CD4-positive, alpha-beta T cell treated with Interleukin-17A for 1 hour (primary cell): ENCODE measurements at regions not wholly inside any gene's neighbourhood (a gene's known extent, or its start where the extent isn't known, plus 50 kb on each side); places are given as distances from the start of the nearest gene placed in this dataset.

Experiments
- DNase-seq: peaks from one replicate; pipeline ENCODE4 v3.0.0-alpha.2; 2020

DNA sequence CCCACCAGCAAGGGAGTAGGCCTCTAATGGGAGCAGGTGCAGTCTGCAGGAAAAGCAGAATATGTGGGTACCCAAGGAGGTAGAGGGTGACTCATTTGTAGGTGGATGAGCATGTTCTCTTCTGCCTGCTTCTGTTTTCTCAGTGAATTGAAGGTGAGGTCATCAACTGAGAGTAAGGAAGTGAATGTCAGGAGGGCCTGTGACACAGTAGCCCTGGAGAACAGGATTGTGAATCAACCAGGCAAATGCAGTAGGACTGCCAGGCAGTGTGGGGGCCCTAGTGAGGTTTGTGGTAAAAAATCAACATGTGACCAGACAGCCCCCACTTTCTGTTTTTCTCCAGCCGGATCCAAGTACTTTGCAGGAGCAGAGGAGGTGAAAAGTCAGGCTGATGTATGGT lies 150.5 kb upstream of the SOX9 start:
- DNase-seq, result no peak

- no peak for DNase-seq
These were observed 146.8 kb upstream of the SOX9 start for GRCh38 chr17:71974051-71974450.

DNA sequence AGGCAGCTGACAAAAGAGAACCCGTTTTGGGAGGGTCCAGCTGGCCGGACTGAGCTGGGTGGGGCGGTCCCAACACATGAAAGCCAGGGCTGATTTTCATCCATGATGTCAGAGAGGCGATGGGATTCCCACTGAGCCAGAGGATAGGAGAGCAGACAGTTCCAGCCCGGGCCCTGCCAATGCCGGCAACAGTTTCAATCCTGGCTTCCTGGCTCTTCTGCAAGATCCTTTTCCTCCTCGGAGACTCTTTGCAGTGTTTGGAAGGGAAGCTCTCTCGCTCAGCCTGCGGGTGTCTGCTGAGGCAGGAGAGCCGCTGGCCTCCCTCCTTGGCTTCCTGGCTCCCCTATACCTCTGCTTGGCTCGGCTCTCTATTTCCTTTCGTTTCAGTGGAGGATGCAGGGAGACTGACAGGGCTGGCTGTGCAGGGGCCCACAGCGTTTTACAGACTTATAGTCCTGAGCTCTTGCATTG lies 145.5 kb upstream of the SOX9 start:
- DNase-seq, result no peak

DNA sequence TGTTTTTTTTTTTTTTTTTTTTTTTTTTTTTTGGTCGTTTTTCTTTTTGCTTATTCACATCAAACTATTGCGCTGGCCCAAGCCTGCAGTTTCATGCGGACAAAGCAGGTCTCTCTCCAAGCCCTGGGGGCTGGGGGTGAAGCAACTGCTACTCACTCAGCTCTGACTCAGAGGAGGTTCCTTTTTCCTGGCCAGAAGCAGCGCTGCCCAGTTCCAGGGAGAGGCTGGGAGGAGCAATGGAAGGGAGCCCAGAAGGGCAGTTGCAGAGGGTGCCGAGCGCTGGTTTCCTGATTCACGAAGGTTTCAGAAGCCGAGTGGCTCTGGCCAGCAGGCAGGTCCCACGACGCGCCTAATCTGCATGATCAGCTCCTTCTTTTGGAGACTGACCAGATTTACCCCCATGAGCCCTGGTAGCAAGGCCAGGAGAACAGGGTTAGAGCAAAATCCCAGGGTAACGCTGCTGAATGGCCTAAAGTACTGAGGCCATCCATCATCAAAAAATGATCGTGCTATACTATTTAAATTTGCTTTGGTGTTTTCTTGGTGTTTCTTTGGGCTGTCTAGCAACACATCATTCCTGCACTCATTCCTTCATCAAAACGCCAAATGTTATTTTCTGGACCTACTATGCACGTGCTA lies 144.7 kb upstream of the SOX9 start:
- no peak for DNase-seq

- DNase-seq, result no peak
These were observed 142.4 kb upstream of the SOX9 start for GRCh38 chr17:71978435-71978834.

- DNase-seq, result no peak
These were observed 140.6 kb upstream of the SOX9 start for GRCh38 chr17:71980171-71980570.

- no peak for DNase-seq
These were observed 137.0 kb upstream of the SOX9 start for GRCh38 chr17:71983828-71984227.

DNA sequence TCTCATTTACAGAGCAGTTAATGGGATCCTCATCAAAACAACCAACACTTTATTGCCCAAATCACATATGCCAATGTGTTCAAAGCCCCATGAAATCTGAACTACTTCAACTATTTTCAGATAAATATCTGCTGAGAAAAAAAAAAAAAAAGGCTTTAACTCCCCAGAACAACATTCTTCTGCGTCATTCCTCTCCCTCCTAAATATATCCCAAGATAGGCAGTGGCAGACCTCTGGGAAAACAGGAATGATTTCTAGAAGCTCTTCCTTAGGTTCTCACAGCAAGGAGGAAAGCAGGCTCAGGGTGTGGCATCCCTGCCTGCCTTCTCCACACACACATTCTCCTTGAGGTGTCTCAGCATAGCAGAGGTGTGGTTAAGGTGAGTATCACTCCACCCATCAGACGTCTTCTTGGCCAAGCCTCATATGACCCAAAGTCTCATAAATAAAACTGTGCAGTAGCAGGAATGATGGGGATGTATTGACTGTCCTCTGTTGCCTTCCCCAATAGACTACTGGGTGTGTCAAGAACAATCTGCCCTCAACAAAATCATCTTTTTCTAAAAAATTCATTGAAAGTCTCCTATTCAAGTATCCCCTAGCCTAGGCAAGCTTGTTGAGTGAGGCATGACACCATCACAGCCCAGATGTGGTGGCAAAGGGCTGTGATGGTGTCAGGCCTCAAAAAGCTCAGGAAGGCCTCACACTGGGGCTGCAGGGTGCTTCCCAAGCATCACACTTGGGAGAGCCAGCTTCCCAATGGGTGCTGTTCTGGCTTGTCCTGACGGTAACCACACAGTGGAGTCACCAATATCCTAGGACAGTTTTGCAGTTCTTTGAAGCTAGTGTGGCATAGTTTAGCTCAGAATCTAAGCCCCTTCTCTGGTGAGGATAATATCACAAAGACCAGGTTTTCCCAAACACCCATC lies 135.4 kb upstream of the SOX9 start:
- no peak for DNase-seq

DNA sequence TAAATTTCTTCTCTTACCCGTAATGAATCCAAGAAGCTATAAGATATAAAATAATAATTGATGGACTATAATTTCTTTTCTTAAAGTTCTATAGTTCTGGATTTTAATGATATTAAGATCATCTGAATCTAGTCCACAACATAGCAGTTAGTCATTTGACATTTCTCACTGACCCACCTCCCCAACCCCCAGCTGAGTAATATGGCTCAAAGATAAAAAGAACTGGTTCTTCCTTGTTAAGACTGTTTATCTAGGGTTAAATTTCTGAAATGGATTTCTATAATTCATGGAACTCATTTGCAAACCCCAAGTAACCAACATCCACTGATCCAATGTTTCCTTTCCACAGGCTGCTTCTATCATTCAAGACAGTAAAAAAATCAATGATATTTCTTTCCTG lies 133.9 kb upstream of the SOX9 start:
- no peak for DNase-seq

- DNase-seq, result no peak
These were observed 133.2 kb upstream of the SOX9 start for GRCh38 chr17:71987634-71988033.

GRCh38 chr17:71989117-71989516 lies 131.7 kb upstream of the SOX9 start:
- DNase-seq, result no peak

DNA sequence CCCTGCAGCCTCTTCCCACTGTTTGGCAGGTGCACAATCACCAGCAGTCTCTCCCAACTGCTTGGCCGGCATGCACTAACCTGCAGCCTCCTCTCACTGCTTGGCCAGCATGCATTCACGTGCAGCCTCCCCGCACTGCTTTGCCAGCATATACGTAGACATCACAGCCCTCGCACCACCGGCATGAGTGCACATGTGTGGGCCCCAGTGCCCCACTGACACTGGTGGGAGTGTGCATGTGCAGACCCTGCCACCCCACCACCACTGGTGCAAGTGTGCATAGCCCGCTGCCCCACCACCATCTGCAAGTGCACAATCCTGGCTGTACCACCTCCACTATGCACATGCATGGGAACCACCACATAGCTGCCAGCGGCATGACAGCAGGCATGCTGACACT lies 127.5 kb upstream of the SOX9 start:
- DNase-seq, result no peak

DNA sequence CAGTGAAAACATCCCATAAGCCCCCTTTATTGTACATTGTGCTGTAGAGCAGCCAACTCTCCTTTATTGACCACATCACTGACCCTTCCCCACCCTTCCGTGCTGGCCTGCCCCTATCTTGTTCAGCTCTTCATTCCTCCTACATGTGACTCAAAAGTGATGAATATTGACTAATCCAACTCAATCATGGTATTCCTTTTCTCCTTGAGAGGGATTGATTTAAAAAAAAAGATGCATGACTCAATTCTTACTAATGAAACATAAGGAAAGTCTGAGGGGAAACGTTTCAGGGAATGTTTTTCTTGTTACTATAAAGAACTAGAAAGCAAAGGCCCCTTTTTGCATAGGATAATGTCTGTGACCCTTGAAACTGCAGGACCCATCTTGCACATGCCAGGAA lies 125.2 kb upstream of the SOX9 start:
- DNase-seq, result no peak

DNA sequence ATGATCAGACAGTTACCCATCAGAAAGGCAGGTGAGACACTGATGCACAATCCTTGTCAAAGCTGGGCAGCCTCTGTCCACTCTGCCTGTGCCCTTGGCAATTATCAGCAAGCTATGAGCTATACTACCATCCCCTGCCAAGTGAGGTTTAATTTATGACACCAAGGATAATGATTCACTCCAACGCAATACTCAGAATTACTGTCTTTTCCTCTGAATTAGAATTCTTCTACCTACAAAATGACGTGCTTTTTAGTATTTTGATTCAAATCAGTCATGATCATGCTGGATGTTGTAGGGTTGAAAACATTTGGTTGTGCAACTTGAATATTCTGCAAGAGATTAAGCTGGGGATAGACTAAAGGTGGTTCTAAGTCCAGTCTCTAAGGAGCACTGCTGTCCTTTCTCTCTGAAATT lies 116.8 kb upstream of the SOX9 start:
- no peak for DNase-seq

GRCh38 chr17:72004611-72005331 lies 116.0 kb upstream of the SOX9 start:
- DNase-seq, result no peak

DNA sequence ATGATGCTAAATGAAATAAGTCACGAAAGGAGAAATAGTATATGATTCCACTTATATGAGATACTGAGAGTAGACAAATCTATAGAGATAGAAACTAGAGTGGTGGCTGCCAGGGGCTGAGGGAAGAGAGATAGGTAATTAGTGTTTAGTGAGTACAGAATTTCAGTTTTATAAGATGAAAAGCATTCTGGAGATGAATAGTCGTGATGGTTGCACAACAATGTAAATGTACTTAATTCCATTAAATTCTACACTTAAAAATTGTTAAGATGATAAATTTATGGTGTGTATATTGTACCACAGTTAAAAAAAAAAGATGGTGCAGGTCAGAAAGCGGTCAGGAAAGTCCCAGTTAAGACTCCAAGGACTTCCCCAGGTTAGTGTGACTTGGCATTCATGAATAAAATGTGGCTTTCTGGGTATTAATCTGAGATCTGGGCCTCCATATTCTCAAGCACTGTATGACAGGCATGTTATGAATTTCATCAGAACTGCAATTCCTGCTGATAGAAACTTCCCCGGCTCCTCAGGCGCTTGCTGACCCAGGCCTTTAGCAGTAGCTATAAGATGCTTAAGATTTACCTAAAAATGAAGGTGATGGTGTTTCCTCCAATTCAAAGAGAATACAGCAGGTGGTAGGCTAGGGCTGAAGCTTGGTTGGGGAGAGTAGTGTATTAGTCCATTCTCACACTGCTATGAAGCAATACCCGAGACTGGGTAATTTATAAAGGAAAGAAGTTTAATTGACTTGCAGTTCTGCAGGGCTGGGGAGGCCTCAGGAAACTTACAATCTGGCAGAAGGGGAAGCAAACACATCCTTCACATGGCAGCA lies 115.3 kb upstream of the SOX9 start:
- no peak for DNase-seq

DNA sequence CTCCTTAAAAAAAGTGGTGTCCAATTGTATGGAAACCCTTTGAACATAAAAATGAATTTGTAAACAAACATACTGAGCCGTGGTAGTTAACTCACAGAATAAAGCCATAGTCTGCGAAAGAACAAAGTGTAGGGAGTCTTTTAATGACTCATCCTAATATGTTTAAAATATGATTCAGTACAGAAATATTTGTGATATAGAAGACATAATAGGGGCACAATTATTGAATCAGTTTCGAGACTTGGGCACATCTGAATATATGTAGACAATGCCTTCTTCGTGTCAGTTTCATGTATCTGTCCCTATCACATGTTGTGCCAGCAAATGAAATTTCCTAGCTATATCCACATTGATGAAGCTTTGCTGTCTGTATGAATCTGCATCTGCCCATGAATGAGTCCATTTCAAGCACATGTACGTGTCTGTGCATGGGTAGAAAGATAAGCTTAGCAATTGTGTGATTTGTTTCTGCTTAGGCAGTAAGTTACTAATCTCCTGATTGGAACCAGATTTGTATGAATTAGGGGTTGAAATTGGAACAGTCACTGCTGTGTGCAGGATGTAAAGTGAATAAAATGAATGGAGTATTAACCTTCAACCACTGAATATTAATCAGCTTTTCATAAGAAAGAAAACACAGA lies 112.5 kb upstream of the SOX9 start:
- no peak for DNase-seq

- DNase-seq, result no peak
These were observed 109.3 kb upstream of the SOX9 start for GRCh38 chr17:72011561-72011960.

DNA sequence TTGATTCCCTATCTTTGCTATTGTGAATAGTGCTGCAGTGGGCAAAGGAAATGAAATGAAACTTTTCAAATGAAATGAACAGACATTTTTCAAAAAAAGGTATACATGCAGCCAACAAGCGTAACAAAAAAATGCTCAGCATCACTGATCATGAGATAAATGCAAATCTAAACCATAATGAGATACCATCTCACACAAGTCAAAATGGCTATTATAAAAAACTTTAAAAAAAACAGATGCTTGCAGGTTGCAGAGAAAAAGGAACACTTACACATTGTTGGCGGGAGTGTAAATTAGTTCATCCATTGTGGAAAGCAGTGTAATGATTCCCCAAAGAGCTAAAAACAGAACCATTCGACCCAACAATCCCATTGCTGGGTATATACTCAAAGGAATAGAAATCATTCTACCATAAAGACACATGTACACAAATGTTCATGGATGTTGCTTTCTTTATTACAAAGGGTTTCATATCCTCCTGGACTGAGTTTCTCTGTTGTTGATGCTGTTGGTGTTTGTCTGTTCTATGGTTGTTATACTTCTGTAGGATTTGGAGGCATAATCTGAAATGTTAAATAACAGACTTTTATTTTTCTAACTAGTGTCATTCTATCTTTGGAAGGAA lies 99.3 kb upstream of the SOX9 start:
- no peak for DNase-seq

- DNase-seq, result no peak
These were observed 98.2 kb upstream of the SOX9 start for GRCh38 chr17:72022328-72023275.

- no peak for DNase-seq
These were observed 96.4 kb upstream of the SOX9 start for GRCh38 chr17:72024457-72024856.
